NCI-H1436 treated with DMSO at 0.1 percent for 48 hours (cell line): ENCODE measurements at regions not wholly inside any gene's neighbourhood (a gene's known extent, or its start where the extent isn't known, plus 50 kb on each side); places are given as distances from the start of the nearest gene placed in this dataset.

Experiments used
- DNase-seq: peaks from one replicate; lab custom pipeline; 2025; lab: John Stamatoyannopoulos, UW

DNA sequence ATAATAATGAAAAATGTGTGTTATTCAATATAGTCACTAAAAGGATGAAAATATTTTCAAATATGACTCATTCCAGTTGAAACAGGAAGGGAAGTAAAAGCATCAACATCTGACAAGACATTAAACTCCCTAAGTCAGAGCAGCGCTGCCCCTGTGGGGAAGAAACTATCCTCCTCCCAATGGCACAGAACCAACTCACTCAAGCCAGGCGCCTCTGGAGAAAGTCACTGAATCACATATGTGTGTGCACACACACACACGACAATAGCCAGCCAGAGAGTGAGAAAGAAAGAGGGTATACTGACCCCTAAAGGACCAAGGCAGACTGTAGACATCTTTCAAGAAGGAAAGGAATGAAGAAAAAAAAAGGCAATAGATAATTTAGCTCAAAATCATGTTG lies 126.9 kb downstream of the SETD4 start:
- no peak for DNase-seq

DNA sequence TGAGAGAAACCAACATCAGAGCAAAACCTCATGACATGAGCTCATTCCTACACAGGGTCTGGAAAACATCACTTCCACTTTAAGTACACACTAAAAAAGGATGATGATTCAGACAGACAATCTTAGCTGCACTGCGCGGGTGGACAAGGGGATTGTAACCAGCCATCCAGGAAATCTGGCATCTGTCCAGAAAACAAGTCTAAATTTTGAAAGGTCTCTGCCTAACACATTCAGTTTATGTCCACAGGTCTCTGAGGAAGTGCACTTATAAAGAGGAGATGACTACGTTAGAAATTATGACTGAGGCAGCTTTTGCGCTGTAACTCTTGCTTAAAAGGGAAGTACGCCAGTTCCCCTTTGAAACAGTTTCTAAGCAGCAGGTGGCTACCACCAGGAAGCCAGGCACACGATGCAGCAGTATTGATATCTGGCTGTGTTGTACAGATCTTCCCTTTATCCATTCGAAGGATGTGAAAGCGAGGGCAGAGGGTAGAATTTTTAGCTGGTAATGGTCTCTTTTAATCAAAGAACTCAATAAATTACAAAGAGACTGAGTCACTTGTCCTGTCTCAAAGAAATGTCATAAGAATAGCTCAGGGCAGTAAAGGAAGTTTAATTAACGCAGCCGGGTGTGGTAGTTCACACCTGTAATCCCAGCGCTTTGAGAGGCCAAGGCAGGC lies 128.0 kb downstream of the SETD4 start:
- DNase-seq = no peak

- DNase-seq = no peak
Measured at GRCh38 chr21:35929901-35930300, 130.4 kb downstream of the SETD4 start.

GRCh38 chr21:35927262-35927661 lies 133.1 kb downstream of the SETD4 start:
- no peak for DNase-seq

DNA sequence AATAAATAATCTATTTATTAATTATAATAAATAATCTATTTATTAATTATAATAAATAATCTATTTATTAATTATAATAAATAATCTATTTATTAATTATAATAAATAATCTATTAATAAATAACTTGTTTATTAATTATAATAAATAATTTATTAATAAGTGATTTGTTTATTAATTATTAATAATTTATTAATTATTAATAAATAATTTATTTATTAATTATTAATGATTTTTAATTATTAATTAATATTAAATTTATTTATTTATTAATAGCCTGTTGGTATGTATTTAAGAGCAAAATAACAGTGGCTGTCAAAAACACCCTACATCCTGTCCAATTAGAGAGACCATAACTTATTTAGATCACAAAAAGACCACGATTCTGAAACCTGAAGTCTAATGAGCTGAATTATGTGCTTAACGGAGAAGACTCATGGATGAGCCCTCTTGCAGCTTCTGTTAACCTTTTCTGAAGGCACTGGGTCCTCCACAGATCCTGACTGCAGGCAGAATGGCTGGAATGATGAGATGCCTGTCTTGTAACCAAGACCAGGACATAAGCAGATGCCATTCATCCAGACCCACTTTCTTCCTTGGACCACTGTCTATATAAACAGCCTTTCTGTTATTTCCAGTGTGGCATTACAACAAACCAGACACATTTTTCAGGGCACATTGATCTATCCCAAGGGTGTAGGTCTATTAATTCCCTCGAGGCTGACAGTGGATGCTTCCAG lies 134.2 kb downstream of the SETD4 start:
- DNase-seq = no peak

GRCh38 chr21:35925497-35925896 lies 134.8 kb downstream of the SETD4 start:
- DNase-seq = no peak

- no peak for DNase-seq
Measured at GRCh38 chr21:35924714-35925301, 135.5 kb downstream of the SETD4 start.

GRCh38 chr21:35923971-35924370 lies 136.4 kb downstream of the SETD4 start:
- DNase-seq = no peak

DNA sequence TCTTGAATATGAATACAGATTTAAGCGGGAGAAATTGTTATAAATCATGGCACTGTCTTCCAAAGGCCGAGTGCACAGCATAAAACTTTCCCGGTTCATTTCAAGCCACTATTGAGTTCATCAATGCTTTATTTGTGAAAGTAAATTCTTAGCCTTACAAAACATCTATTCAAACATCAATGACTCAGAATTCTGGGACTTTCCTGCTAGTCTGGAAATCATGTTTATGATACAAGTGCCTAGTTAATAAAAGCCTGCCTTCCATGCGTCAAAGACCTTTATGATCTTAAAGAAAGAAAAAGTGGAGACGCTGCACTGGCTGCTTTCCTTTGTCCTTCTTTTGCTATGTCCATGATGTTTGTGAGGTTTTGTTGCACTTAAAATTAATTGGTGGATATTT lies 137.7 kb downstream of the SETD4 start:
- DNase-seq = no peak

- no peak for DNase-seq
Measured at GRCh38 chr21:35921471-35921870, 138.9 kb downstream of the SETD4 start.

GRCh38 chr21:35920436-35920835 lies 139.9 kb downstream of the SETD4 start:
- DNase-seq = no peak

DNA sequence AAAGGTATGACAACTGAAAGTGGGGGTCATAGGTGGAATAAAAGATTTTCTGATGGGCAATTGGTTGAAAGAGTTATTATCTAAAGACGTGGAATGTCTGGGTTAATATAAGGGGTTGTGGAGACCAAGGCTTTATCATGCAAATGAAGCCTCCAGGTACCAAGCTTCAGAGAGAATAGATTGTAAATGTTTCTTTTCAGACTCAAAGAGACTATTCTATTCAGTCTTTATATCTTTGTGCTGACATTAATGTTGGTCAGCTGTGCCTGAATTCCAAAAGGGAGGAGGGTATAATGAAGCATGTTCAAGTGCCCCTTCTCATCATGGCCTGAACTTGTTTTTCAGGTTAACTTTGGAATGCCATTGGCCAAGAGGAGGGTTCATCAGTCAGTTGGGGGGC lies 145.3 kb downstream of the SETD4 start:
- DNase-seq = no peak

DNA sequence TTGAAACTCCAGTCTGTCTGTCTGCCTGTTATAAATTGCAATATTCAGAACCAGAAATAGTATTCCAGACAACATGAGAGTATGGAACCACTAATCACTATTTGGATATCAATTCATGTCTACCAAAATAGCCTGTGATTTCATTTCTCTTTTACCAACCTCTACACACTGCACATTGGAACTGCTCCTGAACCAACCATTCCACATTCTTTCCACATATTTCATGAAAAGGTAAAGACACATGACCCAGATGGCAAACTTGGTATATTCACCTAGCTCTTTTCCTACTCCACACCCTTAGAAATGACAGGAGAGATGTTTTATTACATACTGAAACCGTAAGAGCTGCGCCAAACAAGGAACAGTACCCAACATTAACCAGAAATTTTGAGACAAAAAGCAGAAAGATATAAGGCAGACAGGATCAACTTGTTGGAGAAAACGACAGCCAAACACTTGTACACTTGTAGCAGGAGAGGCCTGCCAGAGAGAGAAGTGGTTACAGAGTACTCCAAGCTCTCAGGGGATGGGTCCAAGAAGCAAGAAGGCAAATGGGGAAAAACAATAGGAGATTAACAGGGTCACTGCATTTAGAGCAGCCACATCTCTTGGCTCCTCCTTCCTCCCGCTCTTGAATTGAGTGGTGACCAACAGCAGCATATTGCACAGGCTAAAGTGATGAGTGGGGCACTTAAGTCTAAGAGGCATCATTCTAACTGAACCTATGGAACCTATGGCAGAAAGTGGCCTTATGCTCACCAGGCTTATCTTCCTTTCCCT lies 148.7 kb downstream of the SETD4 start:
- DNase-seq = no peak

DNA sequence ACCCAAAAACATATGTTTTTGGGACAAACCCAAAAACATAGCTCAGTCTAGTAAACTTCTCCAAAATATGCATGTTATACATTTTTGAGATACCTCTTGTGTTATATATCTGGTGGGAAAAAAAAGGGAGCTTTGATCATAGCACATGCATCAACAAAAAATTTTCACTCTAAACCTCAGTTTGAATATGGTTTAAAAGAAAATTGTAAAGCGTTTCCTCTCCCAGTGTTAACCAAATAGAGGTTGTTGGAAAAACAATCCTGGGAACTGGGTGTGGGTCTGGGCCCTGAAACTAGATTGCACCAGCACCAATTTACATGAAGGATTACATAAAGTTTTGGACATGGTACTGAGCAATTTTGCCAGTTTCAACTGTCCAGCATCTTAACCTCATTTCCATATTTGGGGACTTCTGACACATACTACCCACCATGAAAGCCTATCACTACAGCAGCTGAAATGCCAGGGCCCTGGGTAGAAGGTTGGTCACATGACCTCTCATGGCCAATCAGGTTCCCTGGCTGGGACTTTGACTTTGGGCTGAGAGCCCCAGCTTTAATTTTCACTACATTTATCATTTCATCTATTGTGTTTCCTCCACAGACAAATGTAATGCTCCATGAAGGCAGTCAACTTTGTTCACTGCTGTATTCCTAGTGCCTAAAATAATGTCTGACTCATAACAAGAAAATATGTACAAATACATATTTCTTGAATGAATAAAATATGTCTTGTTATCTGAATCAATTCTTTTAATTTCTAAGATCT lies 150.7 kb downstream of the SETD4 start:
- DNase-seq = no peak

- no peak for DNase-seq
Measured at GRCh38 chr21:35908311-35909078, 151.8 kb downstream of the SETD4 start.

- DNase-seq = no peak
Measured at GRCh38 chr21:35906586-35906985, 153.7 kb downstream of the SETD4 start.

GRCh38 chr21:35905963-35906345 lies 154.4 kb downstream of the SETD4 start:
- no peak for DNase-seq

DNA sequence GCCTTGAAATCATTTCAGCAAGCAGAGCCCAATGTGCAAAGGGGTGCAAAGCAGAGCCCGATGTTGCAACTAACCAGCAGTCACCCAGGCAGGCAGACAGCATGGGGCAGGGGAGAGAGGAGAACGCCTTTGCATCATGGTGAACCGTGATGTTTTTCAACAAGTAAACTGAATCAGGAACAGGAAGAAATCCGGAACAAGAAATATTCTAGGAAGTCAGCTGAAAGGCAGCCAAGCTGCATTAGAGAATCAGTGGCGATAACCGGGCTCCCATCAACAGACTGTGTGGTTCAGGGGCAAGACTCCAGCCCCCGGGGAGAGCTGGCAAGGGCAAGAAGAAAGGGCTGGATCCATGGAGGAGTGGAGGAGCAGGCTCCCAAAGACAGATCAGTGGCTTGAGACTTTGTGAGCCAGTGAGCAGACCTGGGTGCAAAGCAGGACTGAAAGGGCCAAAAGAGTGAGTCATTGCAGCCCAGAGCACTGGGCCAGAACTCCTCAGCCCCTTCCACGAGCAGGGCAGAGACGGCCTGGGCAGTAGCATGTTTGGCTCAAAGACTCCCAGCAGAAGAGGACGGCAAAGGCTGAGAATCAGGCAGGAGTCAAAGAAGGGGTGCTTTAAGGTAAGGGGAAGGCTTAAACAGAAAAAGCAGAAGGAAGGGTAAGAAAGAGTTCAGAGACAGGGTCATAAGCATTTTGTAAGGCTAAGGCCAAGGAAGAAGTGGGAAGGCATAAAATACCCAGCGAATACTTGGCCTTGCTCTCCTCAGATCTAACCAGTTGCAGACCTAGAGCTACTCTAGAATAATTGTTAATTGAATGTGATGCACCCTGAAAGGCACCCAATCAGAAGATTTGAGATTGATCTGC lies 155.0 kb downstream of the SETD4 start:
- no peak for DNase-seq

- no peak for DNase-seq
Measured at GRCh38 chr21:35900539-35900938, 159.8 kb downstream of the SETD4 start.

DNA sequence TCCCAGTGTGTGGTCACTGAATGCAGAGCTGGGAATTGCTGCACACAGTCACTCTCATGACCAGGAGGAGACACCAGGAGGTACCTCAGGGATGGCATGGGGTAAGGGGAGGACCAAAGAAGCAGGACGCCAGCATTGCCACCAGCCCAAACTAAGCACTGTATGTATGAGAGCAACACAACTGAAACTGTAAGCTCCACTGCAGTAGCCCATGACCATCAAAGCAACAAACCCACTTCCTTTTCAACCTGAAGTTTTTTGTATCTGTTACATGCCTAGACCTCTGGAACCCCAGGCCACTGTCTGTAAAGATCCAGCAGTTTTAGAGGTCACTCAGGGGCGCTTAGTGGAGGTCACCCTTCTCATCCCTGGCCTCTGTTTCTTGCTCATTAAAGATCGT lies 164.3 kb downstream of the SETD4 start:
- no peak for DNase-seq
